ENCODE measurements at regions not wholly inside any gene's neighbourhood (a gene's known extent, or its start where the extent isn't known, plus 50 kb on each side); places are given as distances from the start of the nearest gene placed in this dataset.

- Histone ChIP-seq H4K20me1 (no peaks in the 10 kb centered on the region), H3K27ac (no peak overlapping the region), H3K4me1 (no peaks in the 10 kb centered on the region), H3K27me3 (no peaks in the 10 kb centered on the region), H3K4me3 (no peak overlapping the region), H3K9me3 (replicated peaks in 1 of 11) (peaks cover 13 to 18% (median 14%) of the 10 kb centered on the region in 11 experiments), H3K9ac (no peak overlapping the region), H3K4me2 (no peak overlapping the region), H3K36me3 (0 out of 22 replicates have a peak, but pooled peaks cover 0 to 4% (median 0%) of the 10 kb centered on the region in 11 experiments)
- no peak for TF ChIP-seq Cebpa-rat (IDR thresholded peaks at IDR 0.05)
Measured at GRCh38 chr12:87160848-87161601, 868.2 kb downstream of the C12orf50 start.

- H3K27ac ChIP-seq = no peak overlapping the region
- H3K36me3 ChIP-seq = no peaks in the 10 kb centered on the region
- no peaks in the 10 kb centered on the region for H3K27me3 ChIP-seq
- no peak overlapping the region for H3K4me3 ChIP-seq
- no peaks in the 10 kb centered on the region for H3K9me3 ChIP-seq (replicated peaks in 1 of 11)
- no peaks in the 10 kb centered on the region for H4K20me1 ChIP-seq
- H3K9ac ChIP-seq = no peak overlapping the region
- no peak overlapping the region for H3K4me2 ChIP-seq
- H3K4me1 ChIP-seq = no peaks in the 10 kb centered on the region
- no peak for TF ChIP-seq Cebpa-rat (IDR thresholded peaks at IDR 0.05)
Measured at GRCh38 chr12:87157791-87158190, 871.4 kb downstream of the C12orf50 start.

GRCh38 chr12:87155621-87156020 is 873.6 kb downstream of the C12orf50 start:
- Histone ChIP-seq H3K9me3 (replicated peaks in 1 of 11) (no peaks in the 10 kb centered on the region), H3K36me3 (no peaks in the 10 kb centered on the region), H3K4me1 (no peaks in the 10 kb centered on the region), H3K9ac (no peak overlapping the region), H3K4me2 (no peak overlapping the region), H3K27ac (no peak overlapping the region), H3K4me3 (no peak overlapping the region), H4K20me1 (no peaks in the 10 kb centered on the region), H3K27me3 (no peaks in the 10 kb centered on the region)
- no peak for TF ChIP-seq Cebpa-rat (IDR thresholded peaks at IDR 0.05)

- Histone ChIP-seq H3K9ac (no peak overlapping the region), H3K36me3 (no peaks in the 10 kb centered on the region), H3K4me1 (no peaks in the 10 kb centered on the region), H3K27ac (no peak overlapping the region), H3K9me3 (replicated peaks in 1 of 11) (no peaks in the 10 kb centered on the region), H3K4me2 (no peak overlapping the region), H3K27me3 (no peaks in the 10 kb centered on the region), H3K4me3 (no peak overlapping the region), H4K20me1 (no peaks in the 10 kb centered on the region)
- no peak for TF ChIP-seq Cebpa-rat (IDR thresholded peaks at IDR 0.05)
Measured at GRCh38 chr12:87152841-87153528, 876.2 kb downstream of the C12orf50 start.

- H3K27ac ChIP-seq = no peak overlapping the region
- H3K4me3 ChIP-seq = no peak overlapping the region
- no peaks in the 10 kb centered on the region for H4K20me1 ChIP-seq
- H3K27me3 ChIP-seq = no peaks in the 10 kb centered on the region
- no peaks in the 10 kb centered on the region for H3K9me3 ChIP-seq (replicated peaks in 1 of 11)
- no peak overlapping the region for H3K4me2 ChIP-seq
- no peaks in the 10 kb centered on the region for H3K4me1 ChIP-seq
- TF ChIP-seq Cebpa-rat (IDR thresholded peaks at IDR 0.05) = no peak
- H3K9ac ChIP-seq = no peak overlapping the region
- no peaks in the 10 kb centered on the region for H3K36me3 ChIP-seq
Measured at GRCh38 chr12:87152075-87152474, 877.1 kb downstream of the C12orf50 start.

- Histone ChIP-seq H3K9ac (no peak overlapping the region), H3K27ac (no peak overlapping the region), H3K4me1 (no peaks in the 10 kb centered on the region), H4K20me1 (no peaks in the 10 kb centered on the region), H3K36me3 (no peaks in the 10 kb centered on the region), H3K4me3 (no peak overlapping the region), H3K4me2 (no peak overlapping the region), H3K9me3 (replicated peaks in 1 of 11) (no peaks in the 10 kb centered on the region), H3K27me3 (no peaks in the 10 kb centered on the region)
- TF ChIP-seq Cebpa-rat (IDR thresholded peaks at IDR 0.05) = no peak
Measured at GRCh38 chr12:87150969-87151662, 878.1 kb downstream of the C12orf50 start.

GRCh38 chr12:87142342-87142741 is 886.2 kb upstream of the MGAT4C start:
- H3K27me3 ChIP-seq = no peaks in the 10 kb centered on the region
- no peaks in the 10 kb centered on the region for H3K9me3 ChIP-seq (replicated peaks in 1 of 11)
- H3K4me3 ChIP-seq = no peak overlapping the region
- no peaks in the 10 kb centered on the region for H3K36me3 ChIP-seq
- H3K9ac ChIP-seq = no peak overlapping the region
- no peak overlapping the region for H3K4me2 ChIP-seq
- H3K4me1 ChIP-seq = no peaks in the 10 kb centered on the region
- H4K20me1 ChIP-seq = no peaks in the 10 kb centered on the region
- H3K27ac ChIP-seq = no peak overlapping the region
- TF ChIP-seq Cebpa-rat (IDR thresholded peaks at IDR 0.05) = no peak

GRCh38 chr12:87141091-87141490 is 884.9 kb upstream of the MGAT4C start:
- Histone ChIP-seq H3K27ac (no peak overlapping the region), H3K4me2 (no peak overlapping the region), H3K9me3 (replicated peaks in 1 of 11) (no peaks in the 10 kb centered on the region), H3K27me3 (no peaks in the 10 kb centered on the region), H3K36me3 (no peaks in the 10 kb centered on the region), H3K4me1 (peaks cover 0 to 10% (median 0%) of the 10 kb centered on the region in 10 experiments; a peak in 8 of 20 replicates), H4K20me1 (no peaks in the 10 kb centered on the region), H3K4me3 (no peak overlapping the region), H3K9ac (no peak overlapping the region)
- no peak for TF ChIP-seq Cebpa-rat (IDR thresholded peaks at IDR 0.05)

GRCh38 chr12:87140262-87140661 is 884.1 kb upstream of the MGAT4C start:
- H4K20me1 ChIP-seq = no peaks in the 10 kb centered on the region
- no peaks in the 10 kb centered on the region for H3K9me3 ChIP-seq (replicated peaks in 1 of 11)
- no peaks in the 10 kb centered on the region for H3K36me3 ChIP-seq
- no peak for TF ChIP-seq Cebpa-rat (IDR thresholded peaks at IDR 0.05)
- no peaks in the 10 kb centered on the region for H3K27me3 ChIP-seq
- H3K27ac ChIP-seq = no peak overlapping the region
- peaks cover 0 to 14% (median 0%) of the 10 kb centered on the region in 10 experiments; a peak in 8 of 20 replicates for H3K4me1 ChIP-seq
- H3K9ac ChIP-seq = no peak overlapping the region
- no peak overlapping the region for H3K4me2 ChIP-seq
- H3K4me3 ChIP-seq = no peak overlapping the region

Measured in BLaER1 treated with 17β-estradiol and CSF1 and Interleukin-3, amounts not matched to agents 10 nM and 100 nM (cell line).